Neural progenitor cell (in vitro differentiated cells): ENCODE measurements at regions not wholly inside any gene's neighbourhood (a gene's known extent, or its start where the extent isn't known, plus 50 kb on each side); places are given as distances from the start of the nearest gene placed in this dataset.

Source experiments
- DNase-seq: peaks from one replicate; pipeline ENCODE4 v3.0.0-alpha.2; 2016; ENCODE audit warnings: low spot score
- H2AFZ ChIP-seq: fragments of 200-600 bp; sonication (generic); replicated peaks from 2 replicates; pipeline ENCODE4 v1.6.1; 2016; ENCODE audit warnings: antibody characterized with exemption
- H3F3A ChIP-seq: fragments of 200-600 bp; sonication (generic); 2 replicates; pipeline ENCODE4 v1.6.1; 2016; ENCODE audit warnings: antibody characterized with exemption, low read depth
- H3K27ac ChIP-seq: fragments of 200-600 bp; sonication (generic); 2 replicates; pipeline ENCODE4 v1.5.1; 2016; ENCODE audit warnings: mild to moderate bottlenecking
- H3K27me3 ChIP-seq: fragments of 200-600 bp; sonication (generic); 2 replicates; pipeline ENCODE4 v1.6.1; 2016; ENCODE audit warnings: mild to moderate bottlenecking, moderate library complexity
- H3K36me3 ChIP-seq: fragments of 200-600 bp; sonication (generic); 2 replicates; pipeline ENCODE4 v1.5.1; 2016
- H3K4me1 ChIP-seq: fragments of 200-600 bp; sonication (generic); 2 replicates; pipeline ENCODE4 v1.6.1; 2016; ENCODE audit warnings: mixed run types
- H3K4me2 ChIP-seq: fragments of 200-600 bp; sonication (generic); 2 replicates; pipeline ENCODE4 v1.6.1; 2016
- H3K4me3 ChIP-seq: fragments of 200-600 bp; sonication (generic); 2 replicates; pipeline ENCODE4 v1.5.1; 2016
- H3K79me2 ChIP-seq: fragments of 200-600 bp; sonication (generic); 2 replicates; pipeline ENCODE4 v1.6.1; 2016; ENCODE audit warnings: low read depth
- H3K9ac ChIP-seq: fragments of 200-600 bp; sonication (generic); 2 replicates; pipeline ENCODE4 v1.6.1; 2016
- H3K9me3 ChIP-seq: fragments of 200-600 bp; sonication (generic); 2 replicates; pipeline ENCODE4 v1.5.1; 2016; ENCODE audit warnings: low read depth
- H4K20me1 ChIP-seq: fragments of 200-600 bp; sonication (generic); 2 replicates; pipeline ENCODE4 v1.6.1; 2016; ENCODE audit warnings: low read depth
- H3K27ac Mint-ChIP-seq: 3 replicates; pipeline ENCODE4 v1.8.0; 2021; ENCODE audit warnings: mixed read lengths
- H3K27me3 Mint-ChIP-seq: 2 replicates; pipeline ENCODE4 v1.8.0; 2022; ENCODE audit warnings: low read depth, mild to moderate bottlenecking, inconsistent platforms, moderate library complexity, mixed read lengths; ENCODE audit not compliant: insufficient read depth
- H3K36me3 Mint-ChIP-seq: 3 replicates; pipeline ENCODE4 v1.8.0; 2021; ENCODE audit warnings: mixed read lengths
- H3K4me1 Mint-ChIP-seq: 3 replicates; pipeline ENCODE4 v1.8.0; 2021; ENCODE audit warnings: mixed read lengths
- H3K4me3 Mint-ChIP-seq: 3 replicates; pipeline ENCODE4 v1.8.0; 2021; ENCODE audit warnings: mild to moderate bottlenecking, moderate library complexity, mixed read lengths
- H3K9me3 Mint-ChIP-seq: 3 replicates; pipeline ENCODE4 v1.8.0; 2020; ENCODE audit warnings: mixed read lengths
- CTCF ChIP-seq: fragments of 200-600 bp; sonication (generic); IDR thresholded peaks from 2 replicates; pipeline ENCODE4 v1.5.1; 2017; ENCODE audit warnings: antibody characterized with exemption, mild to moderate bottlenecking
- EZH2 ChIP-seq: fragments of 200-600 bp; sonication (generic); IDR thresholded peaks from 2 replicates; pipeline ENCODE4 v1.6.1; 2017; ENCODE audit warnings: antibody characterized with exemption, mild to moderate bottlenecking, moderate library complexity
- EZH2phosphoT487 ChIP-seq: fragments of 200-600 bp; sonication (generic); IDR thresholded peaks from 2 replicates; pipeline ENCODE4 v1.6.1; 2017; ENCODE audit warnings: antibody characterized with exemption

DNA sequence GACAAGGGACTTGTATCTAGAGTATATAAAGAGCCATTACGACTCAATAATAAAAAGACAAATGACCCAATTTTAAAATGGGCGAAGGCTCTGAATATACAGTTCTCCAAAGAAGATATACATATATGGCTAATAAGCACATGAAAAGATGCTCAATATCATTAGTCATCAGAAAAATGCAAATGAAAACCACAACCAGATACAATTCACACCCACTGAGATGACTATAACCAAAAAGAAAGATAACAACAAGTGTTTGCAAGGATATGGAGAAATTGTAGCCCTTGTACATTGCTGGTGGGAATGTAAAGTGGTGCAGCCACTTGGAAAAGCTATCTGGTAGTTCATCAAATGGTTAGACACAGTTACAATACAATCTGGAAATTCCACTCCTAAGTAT lies 96.3 kb downstream of the TRIM29 start:
- Mint-ChIP-seq H3K27me3 (peaks cover 9% of the 10 kb centered on the region), H3K27ac (no peak overlapping the region), H3K4me3 (no peak overlapping the region), H3K4me1 (peaks cover 31% of the 10 kb centered on the region), H3K36me3 (peaks cover 3% of the 10 kb centered on the region), H3K9me3 (peaks cover 18% of the 10 kb centered on the region)
- Histone ChIP-seq H3K4me1 (peaks cover 31% of the 10 kb centered on the region), H3F3A (peaks cover 4% of the 10 kb centered on the region), H3K4me3 (no peak overlapping the region), H2AFZ (no peak overlapping the region), H3K4me2 (no peak overlapping the region), H3K27me3 (no peaks in the 10 kb centered on the region), H3K36me3 (no peaks in the 10 kb centered on the region), H3K9ac (no peak overlapping the region), H3K79me2 (no peaks in the 10 kb centered on the region), H4K20me1 (no peaks in the 10 kb centered on the region), H3K9me3 (peaks cover 12% of the 10 kb centered on the region), H3K27ac (no peak overlapping the region)
- DNase-seq = no peak
- no peak for TF ChIP-seq EZH2
- TF ChIP-seq EZH2phosphoT487 = no peak
- TF ChIP-seq CTCF = no peak

- no peak overlapping the region for H3K4me3 ChIP-seq
- H3K79me2 ChIP-seq = no peaks in the 10 kb centered on the region
- Mint-ChIP-seq H3K4me1 (peaks cover 27% of the 10 kb centered on the region), H3K27ac (peak overlapping the region; percentile 27), H3K27me3 (peaks cover 9% of the 10 kb centered on the region), H3K36me3 (peaks cover 3% of the 10 kb centered on the region), H3K9me3 (peaks cover 10% of the 10 kb centered on the region), H3K4me3 (no peak overlapping the region)
- DNase-seq = no peak
- TF ChIP-seq EZH2 = no peak
- TF ChIP-seq CTCF = no peak
- no peak for TF ChIP-seq EZH2phosphoT487
- H3K4me1 ChIP-seq = peaks cover 31% of the 10 kb centered on the region
- peaks cover 5% of the 10 kb centered on the region for H3K9me3 ChIP-seq
- H4K20me1 ChIP-seq = no peaks in the 10 kb centered on the region
- H3K9ac ChIP-seq = no peak overlapping the region
- H2AFZ ChIP-seq = no peak overlapping the region
- H3K4me2 ChIP-seq = peak overlapping the region; percentile 59
- peaks cover 4% of the 10 kb centered on the region for H3F3A ChIP-seq
- no peaks in the 10 kb centered on the region for H3K36me3 ChIP-seq
- H3K27me3 ChIP-seq = no peaks in the 10 kb centered on the region
- no peak overlapping the region for H3K27ac ChIP-seq
Measured at GRCh38 chr11:120040151-120040840, 97.6 kb downstream of the TRIM29 start.

DNA sequence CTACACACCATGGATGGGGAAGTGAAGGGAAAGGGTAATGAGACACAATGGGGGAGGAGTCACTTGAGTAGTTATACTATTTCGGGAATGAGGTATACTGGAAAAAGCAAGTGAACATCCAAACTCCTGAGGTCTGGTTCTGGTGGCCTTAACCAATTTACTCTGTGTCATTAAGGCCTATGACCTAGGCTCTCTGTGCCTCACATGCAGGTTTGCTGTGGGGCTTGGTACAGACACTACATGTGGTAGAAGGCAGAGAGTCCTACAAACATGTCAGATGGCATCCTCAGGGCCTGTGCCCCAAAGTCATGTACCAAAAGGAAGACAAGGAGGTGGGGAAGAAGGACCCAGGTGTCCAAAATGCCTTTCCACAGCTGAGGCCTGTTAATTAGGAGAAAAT lies 98.9 kb downstream of the TRIM29 start:
- H3F3A ChIP-seq = peaks cover 11% of the 10 kb centered on the region
- H3K36me3 ChIP-seq = no peaks in the 10 kb centered on the region
- Mint-ChIP-seq H3K27me3 (peaks cover 7% of the 10 kb centered on the region), H3K9me3 (peaks cover 10% of the 10 kb centered on the region), H3K36me3 (peaks cover 2% of the 10 kb centered on the region), H3K27ac (no peak overlapping the region), H3K4me3 (no peak overlapping the region), H3K4me1 (peaks cover 22% of the 10 kb centered on the region)
- no peak for TF ChIP-seq EZH2phosphoT487
- TF ChIP-seq CTCF = no peak
- peaks cover 24% of the 10 kb centered on the region for H3K4me1 ChIP-seq
- no peak for DNase-seq
- H2AFZ ChIP-seq = no peak overlapping the region
- no peaks in the 10 kb centered on the region for H3K27me3 ChIP-seq
- no peak overlapping the region for H3K4me3 ChIP-seq
- H4K20me1 ChIP-seq = no peaks in the 10 kb centered on the region
- no peak overlapping the region for H3K4me2 ChIP-seq
- H3K27ac ChIP-seq = no peak overlapping the region
- no peak overlapping the region for H3K9ac ChIP-seq
- H3K79me2 ChIP-seq = no peaks in the 10 kb centered on the region
- peaks cover 5% of the 10 kb centered on the region for H3K9me3 ChIP-seq
